Endothelial cell of umbilical vein (primary cell): ENCODE measurements at regions not wholly inside any gene's neighbourhood (a gene's known extent, or its start where the extent isn't known, plus 50 kb on each side); places are given as distances from the start of the nearest gene placed in this dataset.

Source experiments
- BruUV-seq: library from RNA; stranded (reverse); fragments of 400-500 nt; replicated peaks from 2 replicates; lab custom pipeline; 2021; lab: Mats Ljungman, UMichigan
- CTCF ChIA-PET: fragments of 300-600, 350-600 bp; sonication (Branson Sonifier 250); formaldehyde crosslinking; loops from one replicate; lab custom pipeline; 2021; ENCODE audit warnings: antibody characterized with exemption, inconsistent platforms; lab: Charles Lee
- POLR2A ChIA-PET: fragments of 300-600, 350-600 bp; sonication (Branson Sonifier 250); formaldehyde crosslinking; loops from one replicate; lab custom pipeline; 2021; ENCODE audit warnings: antibody characterized with exemption, inconsistent platforms; lab: Charles Lee
- DNase-seq: peaks from one replicate; pipeline ENCODE4 v3.0.0-alpha.2; 2011; ENCODE audit warnings: low read depth, low spot score
- FAIRE-seq: peaks from 2 replicates; lab custom pipeline; 2011; peaks lifted over from hg19 to GRCh38; lab: Jason Lieb, UNC
- H2AFZ ChIP-seq: 2 replicates; pipeline ENCODE4 v1.6.0; 2012; ENCODE audit warnings: low read depth, low read length, control low read depth, inconsistent platforms
- H3K27ac ChIP-seq: 2 replicates; pipeline ENCODE4 v1.5.1; 2011; ENCODE audit warnings: low read depth, mild to moderate bottlenecking, control low read depth, low read length, moderate library complexity; ENCODE audit not compliant: insufficient read depth
- H3K27me3 ChIP-seq, 2 experiments: 2 replicates each; pipeline versions ENCODE4 v1.6.0 to v1.6.1; 2011; ENCODE audit warnings: low read length in 2 of 2, mixed read lengths in 1 of 2; ENCODE audit not compliant: control insufficient read depth in 2 of 2, insufficient read depth in 2 of 2
- H3K36me3 ChIP-seq, 2 experiments: 2 replicates in 1 of 2; 3 replicates in 1 of 2; pipeline ENCODE4 v1.5.1; 2011; ENCODE audit warnings: low read length in 2 of 2, mild to moderate bottlenecking in 1 of 2, moderate library complexity in 1 of 2; ENCODE audit not compliant: control insufficient read depth in 2 of 2, insufficient read depth in 2 of 2; ENCODE audit errors: extremely low read depth in 1 of 2
- H3K4me1 ChIP-seq: 3 replicates; pipeline ENCODE4 v1.5.1; 2011; ENCODE audit warnings: mild to moderate bottlenecking, low read length; ENCODE audit not compliant: control insufficient read depth, insufficient read depth; ENCODE audit errors: extremely low read depth
- H3K4me2 ChIP-seq: 2 replicates; pipeline ENCODE4 v1.6.1; 2011; ENCODE audit warnings: low read length, control low read depth, mixed read lengths; ENCODE audit not compliant: insufficient read depth
- H3K4me3 ChIP-seq, 3 experiments: fragments of 200-600 bp in 1 of 3; sonication (generic), shearing (Covaris generic) in 1 of 3; replicated peaks in 1 of 3; 2 replicates each; pipeline ENCODE4 v1.5.1; 2011 to 2016; ENCODE audit warnings: control low read depth in 3 of 3, low read length in 3 of 3, mild to moderate bottlenecking in 2 of 3, inconsistent platforms in 1 of 3, low read depth in 1 of 3, moderate library complexity in 1 of 3; ENCODE audit not compliant: insufficient read depth in 1 of 3
- H3K79me2 ChIP-seq: 2 replicates; pipeline ENCODE4 v1.6.0; 2012; ENCODE audit warnings: low read length, inconsistent platforms; ENCODE audit not compliant: control insufficient read depth, insufficient read depth
- H3K9ac ChIP-seq: replicated peaks from 2 replicates; pipeline ENCODE3; 2011; ENCODE audit warnings: low read length, control low read depth; ENCODE audit not compliant: insufficient read depth; ENCODE audit errors: extremely low read depth
- H3K9me1 ChIP-seq: replicated peaks from 3 replicates; pipeline ENCODE4 v1.6.0; 2011; ENCODE audit warnings: mild to moderate bottlenecking, low read length; ENCODE audit not compliant: control insufficient read depth, insufficient read depth; ENCODE audit errors: extremely low read depth
- H3K9me3 ChIP-seq: replicated peaks from 2 replicates; pipeline ENCODE4 v1.5.1; 2012; ENCODE audit warnings: low read length, inconsistent platforms; ENCODE audit not compliant: control insufficient read depth, insufficient read depth
- H4K20me1 ChIP-seq: replicated peaks from 2 replicates; pipeline ENCODE3; 2011; ENCODE audit warnings: mild to moderate bottlenecking, low read length; ENCODE audit not compliant: control insufficient read depth, insufficient read depth; ENCODE audit errors: extremely low read depth
- CTCF ChIP-seq, 2 donors: IDR thresholded peaks; 1 replicate in 1 of 2; 2 replicates in 1 of 2; pipeline ENCODE4 v1.5.1; 2011; ENCODE audit warnings: low read length in 2 of 2, mild to moderate bottlenecking in 2 of 2, moderate library complexity in 2 of 2, control low read depth in 1 of 2, inconsistent platforms in 1 of 2, low read depth in 1 of 2; ENCODE audit not compliant: insufficient read depth in 1 of 2; ENCODE audit errors: extremely low read depth in 1 of 2
- EZH2 ChIP-seq: IDR thresholded peaks from 2 replicates; pipeline ENCODE4 v1.6.1; 2012; ENCODE audit warnings: borderline replicate concordance, low read depth, mild to moderate bottlenecking, moderate library complexity, low read length, inconsistent platforms; ENCODE audit not compliant: severe bottlenecking
- FOS ChIP-seq: IDR thresholded peaks from 2 replicates; pipeline ENCODE4 v1.6.1; 2011; ENCODE audit warnings: mild to moderate bottlenecking, low read length, moderate library complexity, borderline replicate concordance; ENCODE audit not compliant: insufficient read depth
- GATA2 ChIP-seq: IDR thresholded peaks from 2 replicates; pipeline ENCODE4 v1.7.0; 2011; ENCODE audit warnings: low read depth, mild to moderate bottlenecking, moderate library complexity, mixed read lengths, low read length; ENCODE audit not compliant: insufficient read length, insufficient read depth
- JUN ChIP-seq: IDR thresholded peaks from 2 replicates; pipeline ENCODE4 v1.6.1; 2011; ENCODE audit warnings: borderline replicate concordance, low read depth; ENCODE audit not compliant: insufficient read length, insufficient read depth
- MYC ChIP-seq: IDR thresholded peaks from one replicate; pipeline ENCODE4 v1.6.1; 2011; ENCODE audit warnings: mild to moderate bottlenecking, low read depth, low read length
- POLR2A ChIP-seq: IDR thresholded peaks from 2 replicates; pipeline ENCODE4 v1.6.1; 2012; ENCODE audit warnings: low read depth, mild to moderate bottlenecking, control low read depth, low read length
- POLR2AphosphoS5 ChIP-seq: IDR thresholded peaks from 2 replicates; pipeline ENCODE4 v1.6.1; 2012; ENCODE audit warnings: low read depth, mild to moderate bottlenecking, control low read depth, low read length, moderate library complexity; ENCODE audit not compliant: insufficient read depth
- dilution Hi-C: fragments of 300-500 bp; cut with MboI; formaldehyde crosslinking; loops from one replicate; pipeline ENCODE4 v1.15.0; 2019; ENCODE audit warnings: low sequenced_read_pairs; ENCODE audit not compliant: extremely low pct_ligation_motif_present
- intact Hi-C: fragments of 100-400 bp; cut with micrococcal nuclease; formaldehyde crosslinking; loops from one replicate; pipeline ENCODE4 v1.10.0; 2022
- TF ChIP-seq, protein P1 (sequence below): IDR thresholded peaks from 2 replicates; pipeline ENCODE4 v1.6.1; 2011; ENCODE audit not compliant: insufficient read depth, insufficient read length

DNA sequence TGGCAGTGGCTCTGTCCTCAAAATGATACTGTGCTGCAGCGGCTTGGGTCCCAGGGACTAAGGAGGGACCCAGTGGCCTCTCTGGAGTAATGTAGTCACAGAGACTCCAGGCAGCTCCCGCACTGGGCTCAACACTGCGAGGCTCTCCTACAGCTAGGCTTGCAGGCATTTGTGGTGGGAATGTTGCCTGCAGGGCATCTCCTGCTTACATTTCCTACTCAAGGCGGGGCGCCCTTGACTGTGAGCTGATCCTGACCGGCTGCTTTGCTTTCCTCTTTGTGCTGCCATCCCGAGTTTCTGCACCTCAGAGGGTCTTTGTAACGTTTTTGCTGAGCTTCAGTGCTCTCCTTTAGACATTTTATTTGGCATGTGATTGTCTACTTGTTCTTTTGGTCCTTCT is 177.4 kb upstream of the FN1 start:
- peaks cover 0 to 4% of the 10 kb centered on the region in 2 experiments for H3K36me3 ChIP-seq
- H3K4me1 ChIP-seq, result peaks cover 19% of the 10 kb centered on the region
- BruUV-seq, result no TSS peak
- H3K27ac ChIP-seq, result no peak overlapping the region
- H3K79me2 ChIP-seq, result no peaks in the 10 kb centered on the region
- dilution Hi-C loops (no loop called here), intact Hi-C loops (no loop called here)
- CTCF ChIA-PET, result interaction anchor here (1.0 to 2.5 kb wide), 3 partner anchors 11 to 318 kb away, joined by 3 to 8 read pairs (median 5); no protein-coding TSS in a partner anchor
- H3K9me3 ChIP-seq, result no peaks in the 10 kb centered on the region
- FAIRE-seq (no peak), DNase-seq (no peak)
- POLR2A ChIA-PET, result no interaction called here
- H3K4me2 ChIP-seq, result no peak overlapping the region
- no peaks in the 10 kb centered on the region for H3K9me1 ChIP-seq
- no peaks in the 10 kb centered on the region for H3K27me3 ChIP-seq
- H4K20me1 ChIP-seq, result no peaks in the 10 kb centered on the region
- no peak overlapping the region for H2AFZ ChIP-seq
- no peak for TF ChIP-seq GATA2
- no peak for TF ChIP-seq CTCF (IDR thresholded peaks at IDR 0.05; ENCODE audit: extremely low read depth in 1 of 2, insufficient read depth in 1 of 2, low read depth in 1 of 2, low read length in 2 of 2)
- no peak for TF ChIP-seq EZH2
- no peak for TF ChIP-seq POLR2AphosphoS5
- no peak for TF ChIP-seq MYC
- TF ChIP-seq, protein P1, sequence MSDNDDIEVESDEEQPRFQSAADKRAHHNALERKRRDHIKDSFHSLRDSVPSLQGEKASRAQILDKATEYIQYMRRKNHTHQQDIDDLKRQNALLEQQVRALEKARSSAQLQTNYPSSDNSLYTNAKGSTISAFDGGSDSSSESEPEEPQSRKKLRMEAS, result no peak
- no peak for TF ChIP-seq POLR2A
- no peak for TF ChIP-seq FOS
- TF ChIP-seq JUN, result no peak
- H3K4me3 ChIP-seq, result no peak overlapping the region
- H3K9ac ChIP-seq, result no peak overlapping the region
